Iris pigment epithelial cell (primary cell): ENCODE measurements at regions not wholly inside any gene's neighbourhood (a gene's known extent, or its start where the extent isn't known, plus 50 kb on each side); places are given as distances from the start of the nearest gene placed in this dataset.

ENCODE experiments used
- DNase-seq: peaks from one replicate; pipeline ENCODE4 v3.0.0-alpha.2; 2011; ENCODE audit warnings: low read depth

- peak; percentile 1 for DNase-seq
These were observed 1825.1 kb upstream of the IGFBP7 start for GRCh38 chr4:58935332-58935731.

- no peak for DNase-seq
These were observed 1826.3 kb upstream of the IGFBP7 start for GRCh38 chr4:58936436-58936835.

GRCh38 chr4:58940167-58940566 lies 1830.0 kb upstream of the IGFBP7 start:
- no peak for DNase-seq

GRCh38 chr4:58941286-58941685 lies 1831.1 kb upstream of the IGFBP7 start:
- no peak for DNase-seq

- no peak for DNase-seq
These were observed 1843.4 kb upstream of the IGFBP7 start for GRCh38 chr4:58953575-58953974.

GRCh38 chr4:58957711-58958110 lies 1847.5 kb upstream of the IGFBP7 start:
- no peak for DNase-seq

GRCh38 chr4:58961283-58961682 lies 1851.1 kb upstream of the IGFBP7 start:
- no peak for DNase-seq

GRCh38 chr4:58961925-58962324 lies 1851.7 kb upstream of the IGFBP7 start:
- DNase-seq: no peak

- no peak for DNase-seq
These were observed 1852.2 kb upstream of the IGFBP7 start for GRCh38 chr4:58962424-58962823.

GRCh38 chr4:58981828-58982227 lies 1871.6 kb upstream of the IGFBP7 start:
- DNase-seq: no peak

GRCh38 chr4:58983887-58984286 lies 1873.7 kb upstream of the IGFBP7 start:
- no peak for DNase-seq

- no peak for DNase-seq
These were observed 1892.0 kb upstream of the IGFBP7 start for GRCh38 chr4:59002148-59002547.

- no peak for DNase-seq
These were observed 1914.1 kb upstream of the IGFBP7 start for GRCh38 chr4:59024257-59024656.

- DNase-seq: no peak
These were observed 1927.6 kb upstream of the IGFBP7 start for GRCh38 chr4:59037812-59038211.

GRCh38 chr4:59039046-59039445 lies 1928.9 kb upstream of the IGFBP7 start:
- no peak for DNase-seq

- DNase-seq: no peak
These were observed 1934.2 kb upstream of the IGFBP7 start for GRCh38 chr4:59044286-59044900.

GRCh38 chr4:59054086-59054485 lies 1943.9 kb upstream of the IGFBP7 start:
- no peak for DNase-seq

GRCh38 chr4:59057804-59058203 lies 1947.6 kb upstream of the IGFBP7 start:
- no peak for DNase-seq

- DNase-seq: no peak
These were observed 1948.4 kb upstream of the IGFBP7 start for GRCh38 chr4:59058543-59058942.

- no peak for DNase-seq
These were observed 1950.0 kb upstream of the IGFBP7 start for GRCh38 chr4:59060002-59060846.

GRCh38 chr4:59060895-59061294 lies 1950.7 kb upstream of the IGFBP7 start:
- DNase-seq: no peak

- DNase-seq: no peak
These were observed 1953.0 kb upstream of the IGFBP7 start for GRCh38 chr4:59063015-59063720.
